Activated T-cell treated with anti-CD3 and anti-CD28 coated beads, Interleukin-2, amount 50 U/mL, for 4 hours (primary cell): ENCODE measurements at regions not wholly inside any gene's neighbourhood (a gene's known extent, or its start where the extent isn't known, plus 50 kb on each side); places are given as distances from the start of the nearest gene placed in this dataset.
"Not testable (repeated sequence)": the region's sequence is repeated elsewhere in the genome, so short reads cannot be mapped to it uniquely, and the experiment has no call there.

Experiments
- ATAC-seq, 2 donors: fragments of 200-7000 bp; cut with Tn5 transposase; one replicate each; pipeline ENCODE4 v1.10.0; 2021
- DNase-seq: peaks from one replicate; pipeline ENCODE4 v3.0.0-alpha.2; 2020
- H3K27me3 Mint-ChIP-seq: one replicate; pipeline ENCODE4 v1.8.0; 2021; ENCODE audit warnings: low read depth, mixed read lengths
- H3K36me3 Mint-ChIP-seq: one replicate; pipeline ENCODE4 v1.8.0; 2022; ENCODE audit warnings: mixed read lengths; ENCODE audit not compliant: insufficient read depth
- H3K4me1 Mint-ChIP-seq: one replicate; pipeline ENCODE4 v1.8.0; 2021; ENCODE audit warnings: low read depth, mixed read lengths
- H3K4me3 Mint-ChIP-seq: one replicate; pipeline ENCODE4 v1.8.0; 2021; ENCODE audit warnings: mild to moderate bottlenecking, moderate library complexity, mixed read lengths
- H3K9me3 Mint-ChIP-seq: one replicate; pipeline ENCODE4 v1.8.0; 2021; ENCODE audit warnings: mixed read lengths

DNA sequence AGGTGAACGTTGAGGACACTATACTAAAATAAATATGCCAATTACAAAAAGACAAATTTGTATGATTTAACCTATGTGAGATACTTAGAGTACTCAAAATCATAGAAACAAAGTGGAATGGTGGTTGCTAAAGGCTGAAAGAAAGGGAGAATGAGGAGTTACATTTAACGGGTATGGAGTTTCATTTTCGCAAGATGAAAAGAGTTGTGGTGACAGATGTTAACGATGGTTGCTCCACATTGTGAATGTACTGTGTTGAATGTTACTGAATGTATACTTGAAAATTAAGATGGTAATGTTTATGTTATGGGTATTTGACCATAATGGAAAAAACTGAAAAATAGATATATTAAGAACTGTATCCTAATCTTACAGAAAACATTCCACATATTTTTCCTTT lies 51.3 kb upstream of the MOCS2 start:
- H3K27me3 Mint-ChIP-seq: no peaks in the 10 kb centered on the region
- DNase-seq (no peak), ATAC-seq (no peak)
- no peaks in the 10 kb centered on the region for H3K36me3 Mint-ChIP-seq
- no peaks in the 10 kb centered on the region for H3K4me1 Mint-ChIP-seq
- H3K4me3 Mint-ChIP-seq: no peak overlapping the region
- no peaks in the 10 kb centered on the region for H3K9me3 Mint-ChIP-seq

DNA sequence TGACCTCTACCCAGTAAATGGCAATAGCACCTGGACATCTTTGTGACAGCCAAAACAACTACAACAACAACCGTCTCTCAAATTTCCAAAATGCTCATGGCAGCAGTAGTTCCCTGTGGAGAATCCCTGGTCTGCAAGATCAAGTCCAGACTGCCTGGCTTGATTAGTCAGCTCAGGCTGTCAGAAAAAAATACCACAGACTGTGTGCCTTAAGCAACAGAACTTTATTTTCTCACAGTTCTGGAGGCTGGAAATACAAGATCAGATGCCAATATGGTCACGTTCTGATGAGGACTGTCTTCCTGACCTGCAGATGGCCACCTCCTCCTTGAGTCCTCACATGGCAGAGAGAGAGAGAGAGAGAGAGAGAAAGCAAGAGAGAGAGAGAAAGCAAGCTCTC lies 52.3 kb upstream of the MOCS2 start:
- Mint-ChIP-seq H3K4me3 (no peak overlapping the region), H3K27me3 (no peaks in the 10 kb centered on the region), H3K36me3 (no peaks in the 10 kb centered on the region), H3K4me1 (no peaks in the 10 kb centered on the region), H3K9me3 (no peaks in the 10 kb centered on the region)
- ATAC-seq: no peak
- no peak for DNase-seq

GRCh38 chr5:53164478-53165165 lies 55.1 kb upstream of the MOCS2 start:
- H3K9me3 Mint-ChIP-seq: no peaks in the 10 kb centered on the region
- DNase-seq (no peak), ATAC-seq (no peak)
- H3K4me3 Mint-ChIP-seq: no peak overlapping the region
- H3K36me3 Mint-ChIP-seq: no peaks in the 10 kb centered on the region
- peaks cover 9% of the 10 kb centered on the region for H3K27me3 Mint-ChIP-seq
- no peaks in the 10 kb centered on the region for H3K4me1 Mint-ChIP-seq

GRCh38 chr5:53165431-53166182 lies 56.0 kb upstream of the MOCS2 start:
- no peaks in the 10 kb centered on the region for H3K36me3 Mint-ChIP-seq
- no peaks in the 10 kb centered on the region for H3K4me1 Mint-ChIP-seq
- no peak for DNase-seq
- no peak overlapping the region for H3K4me3 Mint-ChIP-seq
- H3K9me3 Mint-ChIP-seq: no peaks in the 10 kb centered on the region
- peaks cover 9% of the 10 kb centered on the region for H3K27me3 Mint-ChIP-seq
- no peak for ATAC-seq

GRCh38 chr5:53166183-53166495 lies 56.6 kb upstream of the MOCS2 start:
- no peaks in the 10 kb centered on the region for H3K4me1 Mint-ChIP-seq
- no peak for DNase-seq
- H3K27me3 Mint-ChIP-seq: peaks cover 9% of the 10 kb centered on the region
- H3K36me3 Mint-ChIP-seq: no peaks in the 10 kb centered on the region
- H3K4me3 Mint-ChIP-seq: no peak overlapping the region
- no peak for ATAC-seq
- H3K9me3 Mint-ChIP-seq: no peaks in the 10 kb centered on the region

GRCh38 chr5:53167836-53168235 lies 58.3 kb upstream of the MOCS2 start:
- no peak for ATAC-seq
- no peak for DNase-seq
- Mint-ChIP-seq H3K4me3 (no peak overlapping the region), H3K27me3 (peaks cover 13% of the 10 kb centered on the region), H3K4me1 (no peaks in the 10 kb centered on the region), H3K36me3 (no peaks in the 10 kb centered on the region), H3K9me3 (no peaks in the 10 kb centered on the region)

DNA sequence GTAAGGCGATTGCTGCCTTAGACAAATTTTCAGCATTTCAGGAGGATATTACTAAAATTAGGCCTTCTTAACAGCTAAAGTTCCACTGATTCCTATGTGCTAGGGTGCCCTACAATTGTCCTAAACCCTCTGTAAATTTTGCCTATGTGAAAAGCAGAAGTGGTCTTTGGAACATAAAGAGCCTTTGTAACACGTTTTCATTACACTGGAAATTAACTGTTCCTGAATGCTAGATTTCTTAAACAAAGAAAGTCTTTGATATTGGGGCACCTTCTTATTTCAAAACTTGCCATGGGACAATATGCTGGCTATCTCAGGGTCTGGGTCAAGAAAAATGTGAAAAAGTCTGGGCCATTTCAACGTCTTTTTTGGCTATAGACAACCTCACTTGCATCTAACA lies 60.4 kb upstream of the MOCS2 start:
- ATAC-seq: no peak
- DNase-seq: no peak
- Mint-ChIP-seq H3K9me3 (no peaks in the 10 kb centered on the region), H3K27me3 (peaks cover 14% of the 10 kb centered on the region), H3K36me3 (no peaks in the 10 kb centered on the region), H3K4me3 (no peak overlapping the region), H3K4me1 (no peaks in the 10 kb centered on the region)

DNA sequence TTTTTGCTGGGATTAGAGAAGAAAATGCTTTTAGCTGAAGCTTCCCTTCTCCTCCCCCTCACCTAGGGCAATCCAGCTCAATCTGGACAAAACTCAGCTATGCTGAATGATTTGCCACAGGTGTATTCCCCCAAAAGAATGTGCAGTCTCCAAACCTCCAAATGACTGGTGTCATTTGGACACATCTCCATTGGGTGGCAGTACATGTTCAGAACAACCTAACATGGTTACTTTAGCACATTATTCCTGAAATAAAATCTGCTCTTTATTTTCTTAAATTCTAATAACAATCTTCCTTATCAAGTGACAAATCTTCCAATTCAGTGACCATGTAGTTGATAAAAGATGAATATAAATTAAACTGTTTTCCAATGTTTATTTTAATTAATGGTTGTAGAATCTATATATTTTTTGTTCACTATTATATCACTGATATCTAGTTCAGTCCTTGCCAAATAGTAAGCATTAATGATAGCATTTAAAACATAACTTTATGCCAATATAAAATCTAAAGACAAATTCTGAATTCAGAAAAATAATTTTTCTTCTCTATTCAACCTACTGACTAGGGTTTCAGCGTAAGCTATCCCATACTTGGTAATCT lies 61.3 kb upstream of the MOCS2 start:
- H3K36me3 Mint-ChIP-seq: no peaks in the 10 kb centered on the region
- no peaks in the 10 kb centered on the region for H3K4me1 Mint-ChIP-seq
- H3K9me3 Mint-ChIP-seq: no peaks in the 10 kb centered on the region
- no peak overlapping the region for H3K4me3 Mint-ChIP-seq
- DNase-seq: no peak
- ATAC-seq: no peak
- H3K27me3 Mint-ChIP-seq: peaks cover 14% of the 10 kb centered on the region

DNA sequence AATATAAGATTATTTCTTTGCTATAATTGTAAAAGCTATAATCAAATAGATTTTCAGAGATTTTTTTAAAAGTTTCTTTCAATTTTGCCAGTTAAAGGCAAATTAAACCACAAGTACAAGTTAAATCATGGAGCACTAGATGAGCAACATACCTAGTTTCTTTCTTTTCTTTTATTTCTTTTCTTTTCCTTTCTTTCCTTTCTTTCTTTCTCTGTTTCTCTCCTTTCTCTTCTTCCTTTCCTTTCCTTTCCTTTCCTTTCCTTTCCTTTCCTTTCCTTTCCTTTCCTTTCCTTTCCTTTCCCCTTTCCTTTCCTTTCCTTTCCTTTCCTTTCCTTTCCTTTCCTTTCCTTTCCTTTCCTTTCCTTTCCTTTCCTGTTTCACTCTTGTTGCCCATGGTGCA lies 62.5 kb upstream of the MOCS2 start:
- not testable (repeated sequence) for ATAC-seq, DNase-seq, H3K4me3 Mint-ChIP-seq, H3K4me1 Mint-ChIP-seq, H3K9me3 Mint-ChIP-seq, H3K36me3 Mint-ChIP-seq
- peaks cover 18% of the 10 kb centered on the region for H3K27me3 Mint-ChIP-seq

DNA sequence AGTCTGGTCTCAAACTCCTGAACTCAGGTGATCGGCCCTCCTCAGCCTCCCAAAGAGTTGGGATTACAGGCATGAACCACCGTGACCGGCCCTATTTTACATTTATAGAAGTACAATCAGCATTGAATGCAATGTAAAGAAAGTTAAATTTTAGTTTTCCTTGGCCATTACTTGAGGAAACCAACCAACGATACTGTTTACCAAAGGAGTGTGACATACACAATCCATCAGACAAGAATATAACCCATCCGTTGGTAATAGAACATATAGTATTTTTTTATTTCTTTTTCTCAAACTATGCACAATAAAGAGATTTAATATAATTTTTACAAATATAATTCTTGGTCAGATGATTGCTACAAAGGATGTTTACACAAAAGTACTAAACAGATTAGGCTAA lies 63.1 kb upstream of the MOCS2 start:
- Mint-ChIP-seq H3K27me3 (peaks cover 18% of the 10 kb centered on the region), H3K36me3 (no peaks in the 10 kb centered on the region), H3K9me3 (no peaks in the 10 kb centered on the region), H3K4me1 (no peaks in the 10 kb centered on the region), H3K4me3 (no peak overlapping the region)
- ATAC-seq (no peak), DNase-seq (no peak)

DNA sequence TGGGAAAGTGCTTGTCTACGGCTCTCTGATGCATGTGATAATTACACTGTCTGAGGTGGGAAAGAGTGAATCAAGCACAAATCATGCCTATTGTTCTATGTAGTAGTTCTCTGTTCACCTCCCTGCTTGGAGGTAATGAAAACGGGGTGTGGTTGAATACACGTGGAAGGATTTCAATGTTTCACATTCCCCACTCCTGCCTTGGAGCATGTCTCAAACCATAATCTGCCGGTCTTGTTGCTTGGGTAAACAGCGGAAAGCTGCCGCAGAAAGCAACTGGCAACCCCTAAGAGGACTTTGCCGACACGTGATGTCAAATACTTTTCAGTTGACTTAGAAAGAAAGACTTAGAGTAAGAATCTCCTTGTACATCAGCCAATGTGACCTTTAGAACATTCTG lies 63.5 kb upstream of the MOCS2 start:
- H3K9me3 Mint-ChIP-seq: no peaks in the 10 kb centered on the region
- peaks cover 14% of the 10 kb centered on the region for H3K27me3 Mint-ChIP-seq
- no peak for ATAC-seq
- no peaks in the 10 kb centered on the region for H3K36me3 Mint-ChIP-seq
- no peaks in the 10 kb centered on the region for H3K4me1 Mint-ChIP-seq
- H3K4me3 Mint-ChIP-seq: no peak overlapping the region
- no peak for DNase-seq

DNA sequence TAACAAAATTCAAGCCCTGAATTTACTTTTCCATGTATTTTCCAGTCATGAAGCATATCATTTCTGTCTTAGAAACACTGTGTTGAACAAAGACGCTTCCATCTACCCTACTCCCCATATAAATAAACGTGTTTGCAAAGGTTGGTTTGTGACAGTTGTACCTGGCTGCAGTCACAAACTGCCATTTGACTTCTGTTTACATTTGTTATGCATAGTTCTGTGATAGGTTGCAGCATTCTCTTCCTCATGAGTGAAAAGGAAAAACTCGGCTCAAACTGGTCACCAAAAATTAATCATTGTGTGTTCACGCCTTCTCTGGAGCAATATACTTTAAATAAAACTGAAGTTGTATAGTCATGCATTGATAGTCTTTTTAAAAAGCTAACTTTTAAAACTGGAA lies 69.3 kb upstream of the MOCS2 start:
- Mint-ChIP-seq H3K9me3 (no peaks in the 10 kb centered on the region), H3K4me1 (peaks cover 5% of the 10 kb centered on the region), H3K27me3 (peaks cover 6% of the 10 kb centered on the region), H3K36me3 (no peaks in the 10 kb centered on the region), H3K4me3 (no peak overlapping the region)
- ATAC-seq (no peak), DNase-seq (no peak)

DNA sequence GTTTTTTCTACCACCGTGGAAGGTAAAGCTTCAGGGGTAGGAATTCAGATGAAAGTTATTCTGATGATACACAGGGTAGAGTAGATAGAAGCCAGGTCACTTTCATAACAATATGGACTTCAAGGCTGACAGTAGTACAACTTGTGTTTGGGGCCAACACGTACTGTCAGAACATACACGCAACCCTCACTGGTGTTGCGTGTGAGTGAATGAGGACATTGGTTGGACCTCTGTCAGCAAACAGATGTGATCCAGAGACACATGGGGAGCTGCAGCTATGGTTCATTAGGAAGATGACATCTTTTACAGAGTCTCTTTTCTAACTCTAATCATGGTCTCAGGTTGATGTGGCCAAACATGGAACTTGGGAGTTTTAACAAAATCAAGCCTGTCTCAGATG lies 70.1 kb upstream of the MOCS2 start:
- peaks cover 4% of the 10 kb centered on the region for H3K27me3 Mint-ChIP-seq
- DNase-seq (no peak), ATAC-seq (no peak)
- H3K4me1 Mint-ChIP-seq: peaks cover 5% of the 10 kb centered on the region
- H3K4me3 Mint-ChIP-seq: no peak overlapping the region
- no peaks in the 10 kb centered on the region for H3K36me3 Mint-ChIP-seq
- no peaks in the 10 kb centered on the region for H3K9me3 Mint-ChIP-seq

- Mint-ChIP-seq H3K36me3 (no peaks in the 10 kb centered on the region), H3K9me3 (no peaks in the 10 kb centered on the region), H3K27me3 (peaks cover 4% of the 10 kb centered on the region), H3K4me3 (no peak overlapping the region), H3K4me1 (peaks cover 5% of the 10 kb centered on the region)
- no peak for ATAC-seq
- no peak for DNase-seq
Observed at GRCh38 chr5:53180538-53180937, 71.0 kb upstream of the MOCS2 start.

DNA sequence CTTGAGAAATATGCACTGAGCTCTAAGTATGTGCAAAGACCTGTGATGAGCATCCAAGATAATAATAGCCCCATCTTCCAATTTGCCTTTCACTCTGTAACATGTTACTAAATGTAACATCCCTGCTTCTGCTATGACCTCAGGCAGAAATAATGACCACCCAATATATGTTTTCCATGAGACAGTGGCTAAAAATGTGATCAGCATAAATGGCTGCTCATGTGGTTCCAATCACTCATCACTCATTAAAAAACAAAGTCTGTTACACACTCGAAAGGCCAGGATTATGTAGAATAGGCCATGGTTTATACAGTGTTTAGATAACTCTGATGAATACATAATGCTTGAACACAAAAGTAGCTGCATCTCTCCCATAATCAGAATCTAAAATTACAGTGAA lies 71.4 kb upstream of the MOCS2 start:
- H3K9me3 Mint-ChIP-seq: no peaks in the 10 kb centered on the region
- no peak overlapping the region for H3K4me3 Mint-ChIP-seq
- ATAC-seq (no peak), DNase-seq (no peak)
- H3K4me1 Mint-ChIP-seq: peaks cover 5% of the 10 kb centered on the region
- H3K27me3 Mint-ChIP-seq: peaks cover 4% of the 10 kb centered on the region
- no peaks in the 10 kb centered on the region for H3K36me3 Mint-ChIP-seq
